ENCODE measurements at regions not wholly inside any gene's neighbourhood (a gene's known extent, or its start where the extent isn't known, plus 50 kb on each side); places are given as distances from the start of the nearest gene placed in this dataset.

DNA sequence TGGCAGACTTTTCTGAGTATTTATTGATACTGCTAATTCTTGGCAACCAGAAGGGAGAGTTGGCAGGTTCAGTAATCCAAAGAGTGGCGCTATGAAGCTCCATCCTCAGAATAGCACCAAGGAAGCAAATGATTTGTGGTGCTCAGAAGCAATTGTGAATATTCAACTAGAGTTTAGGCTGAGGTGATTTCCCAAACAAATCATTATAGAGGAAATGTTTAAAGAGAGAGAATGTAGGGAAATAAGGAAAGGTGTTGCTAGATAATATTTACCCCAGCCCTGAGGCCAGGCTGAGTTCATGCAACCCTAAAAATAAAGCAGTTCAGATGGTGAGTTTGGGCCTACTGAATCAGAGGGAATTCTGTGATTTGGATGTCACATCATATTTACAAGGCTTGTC, 363.4 kb upstream of the PLXNA2 start:
- ATAC-seq (no peak), DNase-seq (no peak)
- Histone ChIP-seq H3K27ac (no peak overlapping the region), H3K9me3 (no peaks in the 10 kb centered on the region), H3K4me1 (no peaks in the 10 kb centered on the region), H3K4me3 (no peak overlapping the region), H3K36me3 (no peaks in the 10 kb centered on the region), H3K27me3 (no peaks in the 10 kb centered on the region)
- TF ChIP-seq, protein P1, sequence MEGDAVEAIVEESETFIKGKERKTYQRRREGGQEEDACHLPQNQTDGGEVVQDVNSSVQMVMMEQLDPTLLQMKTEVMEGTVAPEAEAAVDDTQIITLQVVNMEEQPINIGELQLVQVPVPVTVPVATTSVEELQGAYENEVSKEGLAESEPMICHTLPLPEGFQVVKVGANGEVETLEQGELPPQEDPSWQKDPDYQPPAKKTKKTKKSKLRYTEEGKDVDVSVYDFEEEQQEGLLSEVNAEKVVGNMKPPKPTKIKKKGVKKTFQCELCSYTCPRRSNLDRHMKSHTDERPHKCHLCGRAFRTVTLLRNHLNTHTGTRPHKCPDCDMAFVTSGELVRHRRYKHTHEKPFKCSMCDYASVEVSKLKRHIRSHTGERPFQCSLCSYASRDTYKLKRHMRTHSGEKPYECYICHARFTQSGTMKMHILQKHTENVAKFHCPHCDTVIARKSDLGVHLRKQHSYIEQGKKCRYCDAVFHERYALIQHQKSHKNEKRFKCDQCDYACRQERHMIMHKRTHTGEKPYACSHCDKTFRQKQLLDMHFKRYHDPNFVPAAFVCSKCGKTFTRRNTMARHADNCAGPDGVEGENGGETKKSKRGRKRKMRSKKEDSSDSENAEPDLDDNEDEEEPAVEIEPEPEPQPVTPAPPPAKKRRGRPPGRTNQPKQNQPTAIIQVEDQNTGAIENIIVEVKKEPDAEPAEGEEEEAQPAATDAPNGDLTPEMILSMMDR (IDR thresholded peaks at IDR 0.05): no peak
- intact Hi-C loops (cut with DNase I): no loop called here

DNA sequence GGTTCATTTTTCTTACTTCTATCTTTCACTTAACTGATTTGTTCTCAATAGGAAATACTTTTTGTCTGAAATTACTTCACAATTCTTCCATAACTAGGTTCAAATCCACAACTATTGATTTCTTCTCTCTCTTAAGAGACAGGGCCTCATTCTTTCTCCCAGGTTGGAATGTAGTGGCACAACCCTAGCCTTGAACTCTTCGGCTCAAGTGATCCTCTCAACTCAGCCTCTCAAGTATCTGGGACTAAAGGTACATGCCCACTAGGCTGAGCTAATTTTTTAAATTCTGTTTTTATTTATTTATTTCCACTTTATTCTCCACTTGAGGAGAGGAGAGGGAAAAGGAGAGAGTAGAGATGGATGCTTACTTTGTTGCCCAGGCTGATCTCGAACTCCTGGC, 370.4 kb upstream of the PLXNA2 start:
- H3K27me3 ChIP-seq: no peaks in the 10 kb centered on the region
- H3K4me1 ChIP-seq: no peaks in the 10 kb centered on the region
- intact Hi-C loops (cut with DNase I): no loop called here
- H3K4me3 ChIP-seq: no peak overlapping the region
- ATAC-seq (peak; percentile 56), DNase-seq (no peak)
- H3K9me3 ChIP-seq: peaks cover 0 to 8% of the 10 kb centered on the region in 2 donors
- H3K27ac ChIP-seq: no peak overlapping the region
- TF ChIP-seq, protein P1 (IDR thresholded peaks at IDR 0.05): no peak
- H3K36me3 ChIP-seq: no peaks in the 10 kb centered on the region

DNA sequence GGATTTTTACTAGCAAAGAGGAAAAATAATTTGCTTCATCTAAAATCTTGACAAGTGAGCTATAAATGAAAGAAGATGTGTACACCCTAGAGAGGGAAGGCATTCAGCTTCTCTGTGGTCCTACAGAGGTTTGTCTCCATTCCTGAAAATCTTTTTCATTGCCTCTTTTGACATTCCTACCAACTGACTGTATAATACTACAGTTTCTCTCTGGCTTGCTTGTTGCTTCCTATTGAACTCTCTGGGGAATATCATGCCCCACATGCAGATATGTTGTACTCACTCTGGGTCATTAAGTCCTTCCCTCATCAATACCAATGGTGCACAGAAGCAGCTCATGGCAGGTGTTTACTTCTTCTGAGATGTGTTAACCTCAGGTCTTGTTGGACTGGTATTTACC, 371.2 kb upstream of the PLXNA2 start:
- H3K9me3 ChIP-seq: peaks cover 0 to 8% of the 10 kb centered on the region in 2 donors
- H3K4me3 ChIP-seq: no peak overlapping the region
- DNase-seq (no peak), ATAC-seq (no peak)
- intact Hi-C loops (cut with DNase I): no loop called here
- H3K36me3 ChIP-seq: no peaks in the 10 kb centered on the region
- TF ChIP-seq, protein P1 (IDR thresholded peaks at IDR 0.05): no peak
- no peaks in the 10 kb centered on the region for H3K27me3 ChIP-seq
- no peaks in the 10 kb centered on the region for H3K4me1 ChIP-seq
- H3K27ac ChIP-seq: no peak overlapping the region

DNA sequence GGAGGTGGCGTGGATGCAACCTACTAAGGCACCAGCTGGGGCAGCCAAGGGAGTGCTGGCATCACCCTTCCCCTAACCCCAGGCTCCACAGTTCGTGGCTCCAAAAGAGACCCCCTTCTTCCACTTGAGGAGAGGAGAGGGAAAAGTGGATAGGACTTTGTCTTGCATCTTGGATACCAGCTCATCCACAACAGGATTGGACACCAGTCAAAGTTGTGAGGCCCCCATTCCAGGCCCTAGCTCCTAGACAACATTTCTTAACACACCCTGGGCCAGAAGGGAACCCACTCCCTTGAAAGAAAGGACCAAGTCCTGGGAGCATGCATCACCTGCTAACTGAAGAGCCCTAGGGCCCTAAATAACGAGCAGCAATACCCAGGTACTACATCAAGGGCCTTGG, 372.6 kb upstream of the PLXNA2 start:
- Histone ChIP-seq H3K4me1 (no peaks in the 10 kb centered on the region), H3K36me3 (no peaks in the 10 kb centered on the region), H3K4me3 (no peak overlapping the region), H3K9me3 (peaks cover 0 to 19% of the 10 kb centered on the region in 2 donors), H3K27ac (no peak overlapping the region), H3K27me3 (no peaks in the 10 kb centered on the region)
- DNase-seq (no peak), ATAC-seq (no peak)
- intact Hi-C loops (cut with DNase I): no loop called here
- TF ChIP-seq, protein P1 (IDR thresholded peaks at IDR 0.05): no peak

DNA sequence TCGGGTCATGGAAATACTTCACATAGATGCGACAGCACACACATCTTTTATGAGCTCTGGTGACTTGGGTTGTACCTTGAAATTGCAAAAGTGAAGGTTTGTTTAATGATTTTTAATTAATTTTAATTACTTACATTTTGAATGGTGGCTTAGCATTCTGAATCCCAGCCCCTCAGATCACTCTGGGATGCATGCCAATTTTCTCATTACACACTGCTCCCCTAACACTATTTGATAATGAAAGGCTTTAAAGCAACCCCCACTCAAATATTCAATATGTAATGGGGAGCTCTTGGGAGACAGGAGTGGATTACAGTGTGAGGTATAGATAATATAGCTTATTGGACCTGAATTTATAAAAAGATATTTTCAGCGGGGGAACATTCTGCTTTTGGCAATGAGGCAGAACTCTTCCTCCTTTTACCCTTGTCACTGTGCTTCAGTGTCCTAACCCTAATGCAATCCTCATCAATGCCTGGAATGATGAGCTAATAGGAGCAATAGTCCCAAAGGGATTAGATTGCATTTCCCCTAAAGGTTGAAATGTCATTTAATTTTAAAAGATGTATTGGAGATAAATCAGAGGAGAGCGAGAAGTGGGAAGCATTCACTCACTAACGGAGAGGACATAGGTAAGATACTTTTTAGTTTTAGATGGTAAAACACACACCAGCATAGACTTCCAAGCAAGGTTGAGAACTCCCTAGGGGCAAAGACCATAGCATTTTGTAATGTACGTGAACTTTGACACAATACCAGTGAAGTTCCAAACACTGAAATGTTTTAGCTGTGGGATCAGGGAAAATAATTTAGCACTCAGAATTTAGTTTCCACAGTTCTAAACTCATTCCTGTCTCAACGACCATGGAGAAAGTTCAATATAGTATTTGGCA, 384.1 kb upstream of the PLXNA2 start:
- Histone ChIP-seq H3K27me3 (no peaks in the 10 kb centered on the region), H3K9me3 (no peaks in the 10 kb centered on the region), H3K36me3 (no peaks in the 10 kb centered on the region), H3K4me1 (no peaks in the 10 kb centered on the region), H3K4me3 (no peak overlapping the region), H3K27ac (no peak overlapping the region)
- DNase-seq: no peak
- intact Hi-C loops (cut with DNase I): no loop called here
- TF ChIP-seq, protein P1 (IDR thresholded peaks at IDR 0.05): no peak
- ATAC-seq: no peak

Data from left lung (tissue), 4 donors.